CD4-positive, alpha-beta memory T cell (primary cell): ENCODE measurements at regions not wholly inside any gene's neighbourhood (a gene's known extent, or its start where the extent isn't known, plus 50 kb on each side); places are given as distances from the start of the nearest gene placed in this dataset.
"Not testable (repeated sequence)": the region's sequence is repeated elsewhere in the genome, so short reads cannot be mapped to it uniquely, and the experiment has no call there.

Experiments
- CTCF ChIA-PET: fragments of 350-600 bp; sonication (Branson Sonifier 250); formaldehyde crosslinking; loops from one replicate; lab custom pipeline; 2021; ENCODE audit warnings: inconsistent platforms; ENCODE audit not compliant: partially characterized antibody; lab: Charles Lee
- POLR2A ChIA-PET: fragments of 350-600 bp; sonication (Branson Sonifier 250); formaldehyde crosslinking; loops from one replicate; lab custom pipeline; 2021; ENCODE audit not compliant: partially characterized antibody; lab: Charles Lee
- DNase-seq, 5 donors: peaks; one replicate each; pipeline versions ENCODE4 v3.0.0 to v3.0.0-alpha.2; 2020 to 2022; ENCODE audit warnings: mixed read lengths in 1 of 5
- H3K27ac ChIP-seq: one replicate; pipeline ENCODE4 v1.7.0; 2013; ENCODE audit warnings: low read depth, low read length
- H3K27me3 ChIP-seq: 2 replicates; pipeline ENCODE4 v1.7.0; 2013; ENCODE audit warnings: mild to moderate bottlenecking, low read length, moderate library complexity; ENCODE audit not compliant: insufficient read depth
- H3K36me3 ChIP-seq: 2 replicates; pipeline ENCODE4 v1.7.0; 2013; ENCODE audit warnings: mild to moderate bottlenecking, low read length, moderate library complexity; ENCODE audit not compliant: insufficient read depth
- H3K4me1 ChIP-seq: 2 replicates; pipeline ENCODE4 v1.7.0; 2013; ENCODE audit warnings: mild to moderate bottlenecking, low read length, moderate library complexity; ENCODE audit not compliant: insufficient read depth
- H3K4me3 ChIP-seq, 2 donors: one replicate each; pipeline ENCODE4 v1.7.0; 2013; ENCODE audit warnings: low read length in 2 of 2, mild to moderate bottlenecking in 1 of 2
- H3K9me3 ChIP-seq, 2 donors: one replicate each; pipeline ENCODE4 v1.7.0; 2013; ENCODE audit warnings: low read length in 2 of 2, control low read depth in 1 of 2; ENCODE audit not compliant: control insufficient read depth in 1 of 2
- H3K27ac Mint-ChIP-seq, 7 donors: one replicate each; pipeline ENCODE4 v1.8.0; 2020 to 2021; ENCODE audit warnings: mixed read lengths in 7 of 7, mild to moderate bottlenecking in 6 of 7, inconsistent platforms in 3 of 7, moderate library complexity in 3 of 7
- H3K27me3 Mint-ChIP-seq, 2 donors: one replicate each; pipeline ENCODE4 v1.8.0; 2020 to 2021; ENCODE audit warnings: mixed read lengths in 2 of 2
- H3K36me3 Mint-ChIP-seq, 2 donors: one replicate each; pipeline ENCODE4 v1.8.0; 2020 to 2021; ENCODE audit warnings: mixed read lengths in 2 of 2, inconsistent platforms in 1 of 2, mild to moderate bottlenecking in 1 of 2
- H3K4me1 Mint-ChIP-seq, 4 donors: one replicate each; pipeline ENCODE4 v1.8.0; 2020 to 2021; ENCODE audit warnings: mixed read lengths in 4 of 4, mild to moderate bottlenecking in 1 of 4
- H3K4me3 Mint-ChIP-seq, 8 donors: one replicate each; pipeline ENCODE4 v1.8.0; 2020 to 2021; ENCODE audit warnings: mixed read lengths in 8 of 8, mild to moderate bottlenecking in 7 of 8, moderate library complexity in 6 of 8, inconsistent platforms in 3 of 8
- H3K9me3 Mint-ChIP-seq, 8 donors: one replicate each; pipeline ENCODE4 v1.8.0; 2020 to 2021; ENCODE audit warnings: mixed read lengths in 8 of 8, mild to moderate bottlenecking in 5 of 8, inconsistent platforms in 3 of 8, moderate library complexity in 1 of 8
- intact Hi-C: fragments of 100-400 bp; cut with micrococcal nuclease; formaldehyde crosslinking; loops from one replicate; pipeline ENCODE4 v1.15.1; 2023

- ChIA-PET CTCF (no interaction called here), POLR2A (no interaction called here)
- intact Hi-C loops, result no loop called here
These were observed 636.3 kb upstream of the MARCKS start for GRCh38 chr6:113220832-113221231.

GRCh38 chr6:113221850-113222249 lies 635.3 kb upstream of the MARCKS start:
- Mint-ChIP-seq H3K9me3 (peaks cover 0 to 10% (median 2%) of the 10 kb centered on the region in 8 donors), H3K27ac (no peak overlapping the region), H3K36me3 (no peaks in the 10 kb centered on the region), H3K4me3 (no peak overlapping the region), H3K27me3 (no peaks in the 10 kb centered on the region), H3K4me1 (no peaks in the 10 kb centered on the region)
- no peaks in the 10 kb centered on the region for H3K9me3 ChIP-seq
- intact Hi-C loops, result no loop called here
- DNase-seq, result no peak
- H3K27ac ChIP-seq, result no peak overlapping the region
- no peaks in the 10 kb centered on the region for H3K27me3 ChIP-seq
- H3K4me1 ChIP-seq, result no peaks in the 10 kb centered on the region
- POLR2A ChIA-PET, result no interaction called here
- H3K36me3 ChIP-seq, result no peaks in the 10 kb centered on the region
- CTCF ChIA-PET, result no interaction called here
- H3K4me3 ChIP-seq, result no peak overlapping the region

More at GRCh38 chr6:113220832-113221231, 636.3 kb upstream of the MARCKS start:
- no peaks in the 10 kb centered on the region for H3K27me3 Mint-ChIP-seq
- Histone ChIP-seq H3K4me3 (no peak overlapping the region), H3K36me3 (no peaks in the 10 kb centered on the region), H3K27me3 (no peaks in the 10 kb centered on the region), H3K4me1 (no peaks in the 10 kb centered on the region), H3K9me3 (no peaks in the 10 kb centered on the region), H3K27ac (no peak overlapping the region)
- no peaks in the 10 kb centered on the region for H3K36me3 Mint-ChIP-seq
- no peak overlapping the region for H3K27ac Mint-ChIP-seq
- H3K9me3 Mint-ChIP-seq, result peaks cover 0 to 7% (median 2%) of the 10 kb centered on the region in 8 donors
- DNase-seq, result no peak
- no peak overlapping the region for H3K4me3 Mint-ChIP-seq
- no peaks in the 10 kb centered on the region for H3K4me1 Mint-ChIP-seq

GRCh38 chr6:113246186-113246585 lies 611.0 kb upstream of the MARCKS start:
- Histone ChIP-seq H3K27me3 (no peaks in the 10 kb centered on the region), H3K4me1 (no peaks in the 10 kb centered on the region), H3K4me3 (no peak overlapping the region), H3K27ac (no peak overlapping the region), H3K9me3 (no peaks in the 10 kb centered on the region), H3K36me3 (no peaks in the 10 kb centered on the region)
- POLR2A ChIA-PET, result no interaction called here
- no peak for DNase-seq
- H3K27me3 Mint-ChIP-seq, result no peaks in the 10 kb centered on the region
- intact Hi-C loops, result no loop called here
- H3K9me3 Mint-ChIP-seq, result peaks cover 0 to 12% (median 2%) of the 10 kb centered on the region in 8 donors
- H3K4me1 Mint-ChIP-seq, result no peaks in the 10 kb centered on the region
- no peak overlapping the region for H3K4me3 Mint-ChIP-seq
- CTCF ChIA-PET, result no interaction called here
- no peaks in the 10 kb centered on the region for H3K36me3 Mint-ChIP-seq
- no peak overlapping the region for H3K27ac Mint-ChIP-seq

- ChIA-PET POLR2A (no interaction called here), CTCF (no interaction called here)
- H3K27ac Mint-ChIP-seq, result no peak overlapping the region
- H3K36me3 Mint-ChIP-seq, result no peaks in the 10 kb centered on the region
- H3K9me3 Mint-ChIP-seq, result peaks cover 0 to 12% (median 3%) of the 10 kb centered on the region in 8 donors
- H3K27me3 ChIP-seq, result no peaks in the 10 kb centered on the region
- H3K4me3 Mint-ChIP-seq, result no peak overlapping the region
- H3K4me1 Mint-ChIP-seq, result no peaks in the 10 kb centered on the region
- intact Hi-C loops, result no loop called here
- no peaks in the 10 kb centered on the region for H3K36me3 ChIP-seq
- DNase-seq, result no peak
- H3K27ac ChIP-seq, result no peak overlapping the region
- H3K4me1 ChIP-seq, result no peaks in the 10 kb centered on the region
- H3K27me3 Mint-ChIP-seq, result no peaks in the 10 kb centered on the region
- H3K9me3 ChIP-seq, result no peaks in the 10 kb centered on the region
- no peak overlapping the region for H3K4me3 ChIP-seq
These were observed 608.6 kb upstream of the MARCKS start for GRCh38 chr6:113248532-113248931.

- not testable (repeated sequence) for H3K27me3 Mint-ChIP-seq
These were observed 603.0 kb upstream of the MARCKS start for GRCh38 chr6:113254194-113254593.

GRCh38 chr6:113258771-113259170 lies 598.4 kb upstream of the MARCKS start:
- peaks cover 0 to 3% of the 10 kb centered on the region in 2 donors for H3K9me3 ChIP-seq
- peaks cover 0 to 15% (median 7%) of the 10 kb centered on the region in 8 donors for H3K9me3 Mint-ChIP-seq

More at GRCh38 chr6:113254194-113254593, 603.0 kb upstream of the MARCKS start:
- H3K27ac Mint-ChIP-seq, CTCF ChIA-PET, H3K9me3 ChIP-seq, H3K36me3 Mint-ChIP-seq, H3K4me1 ChIP-seq, H3K4me1 Mint-ChIP-seq, H3K4me3 ChIP-seq, intact Hi-C loops, H3K27ac ChIP-seq, H3K27me3 ChIP-seq, H3K4me3 Mint-ChIP-seq, POLR2A ChIA-PET, DNase-seq, H3K36me3 ChIP-seq: not testable (repeated sequence)
- H3K9me3 Mint-ChIP-seq, result peaks cover 2 to 12% (median 4%) of the 10 kb centered on the region in 8 donors

GRCh38 chr6:113271437-113271836 lies 585.7 kb upstream of the MARCKS start:
- no peaks in the 10 kb centered on the region for H3K27me3 ChIP-seq
- no peaks in the 10 kb centered on the region for H3K36me3 ChIP-seq
- no peak overlapping the region for H3K27ac ChIP-seq
- H3K9me3 ChIP-seq, result peaks cover 0 to 6% of the 10 kb centered on the region in 2 donors
- Mint-ChIP-seq H3K9me3 (peaks cover 3 to 49% (median 30%) of the 10 kb centered on the region in 8 donors), H3K36me3 (peaks cover 0 to 4% of the 10 kb centered on the region in 2 donors), H3K27ac (no peak overlapping the region), H3K4me3 (no peak overlapping the region), H3K27me3 (no peaks in the 10 kb centered on the region), H3K4me1 (no peaks in the 10 kb centered on the region)
- CTCF ChIA-PET, result no interaction called here
- intact Hi-C loops, result no loop called here
- POLR2A ChIA-PET, result no interaction called here
- no peak for DNase-seq
- no peaks in the 10 kb centered on the region for H3K4me1 ChIP-seq
- H3K4me3 ChIP-seq, result no peak overlapping the region

More at GRCh38 chr6:113258771-113259170, 598.4 kb upstream of the MARCKS start:
- intact Hi-C loops, result no loop called here
- H3K4me1 Mint-ChIP-seq, result no peaks in the 10 kb centered on the region
- Histone ChIP-seq H3K4me1 (no peaks in the 10 kb centered on the region), H3K4me3 (no peak overlapping the region), H3K27ac (no peak overlapping the region), H3K36me3 (no peaks in the 10 kb centered on the region), H3K27me3 (no peaks in the 10 kb centered on the region)
- H3K27me3 Mint-ChIP-seq, result no peaks in the 10 kb centered on the region
- POLR2A ChIA-PET, result no interaction called here
- H3K36me3 Mint-ChIP-seq, result no peaks in the 10 kb centered on the region
- H3K4me3 Mint-ChIP-seq, result no peak overlapping the region
- CTCF ChIA-PET, result no interaction called here
- no peak overlapping the region for H3K27ac Mint-ChIP-seq
- DNase-seq, result no peak

GRCh38 chr6:113276601-113277000 lies 580.5 kb upstream of the MARCKS start:
- POLR2A ChIA-PET, result no interaction called here
- CTCF ChIA-PET, result no interaction called here
- no peaks in the 10 kb centered on the region for H3K27me3 ChIP-seq
- Mint-ChIP-seq H3K4me1 (no peaks in the 10 kb centered on the region), H3K27ac (no peak overlapping the region), H3K36me3 (no peaks in the 10 kb centered on the region), H3K4me3 (no peak overlapping the region), H3K27me3 (no peaks in the 10 kb centered on the region), H3K9me3 (peaks cover 0 to 8% (median 3%) of the 10 kb centered on the region in 8 donors)
- intact Hi-C loops, result no loop called here
- no peaks in the 10 kb centered on the region for H3K36me3 ChIP-seq
- no peak overlapping the region for H3K4me3 ChIP-seq
- no peaks in the 10 kb centered on the region for H3K4me1 ChIP-seq
- DNase-seq, result no peak
- H3K27ac ChIP-seq, result no peak overlapping the region
- no peaks in the 10 kb centered on the region for H3K9me3 ChIP-seq
